ENCODE measurements at regions not wholly inside any gene's neighbourhood (a gene's known extent, or its start where the extent isn't known, plus 50 kb on each side); places are given as distances from the start of the nearest gene placed in this dataset.

DNA sequence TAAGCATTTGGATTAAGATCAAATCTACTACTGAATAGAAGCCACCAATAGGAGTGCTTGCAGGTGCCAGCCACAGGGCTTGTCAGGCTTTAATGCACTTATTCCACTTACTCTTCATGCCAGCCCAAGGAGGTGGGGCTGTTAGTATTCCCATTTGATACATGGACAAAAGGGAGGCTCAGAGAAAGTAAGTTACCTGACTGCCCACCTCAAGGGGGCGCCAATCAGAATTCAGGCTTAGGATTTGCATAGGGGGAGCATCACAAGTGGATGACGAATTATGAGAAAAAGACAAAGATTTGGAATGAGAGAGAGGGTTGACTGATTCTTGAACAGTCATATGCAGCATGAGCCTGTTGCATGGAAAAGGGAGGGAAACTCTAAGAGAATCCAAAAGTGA is 188.4 kb upstream of the TSHZ2 start:
- DNase-seq (ENCODE audit: low read depth) = peak; percentile 10

- no peak for DNase-seq (ENCODE audit: low read depth)
Measured at GRCh38 chr20:52780462-52780861, 191.7 kb upstream of the TSHZ2 start.

GRCh38 chr20:52779125-52779524 is 193.0 kb upstream of the TSHZ2 start:
- no peak for DNase-seq (ENCODE audit: low read depth)

DNA sequence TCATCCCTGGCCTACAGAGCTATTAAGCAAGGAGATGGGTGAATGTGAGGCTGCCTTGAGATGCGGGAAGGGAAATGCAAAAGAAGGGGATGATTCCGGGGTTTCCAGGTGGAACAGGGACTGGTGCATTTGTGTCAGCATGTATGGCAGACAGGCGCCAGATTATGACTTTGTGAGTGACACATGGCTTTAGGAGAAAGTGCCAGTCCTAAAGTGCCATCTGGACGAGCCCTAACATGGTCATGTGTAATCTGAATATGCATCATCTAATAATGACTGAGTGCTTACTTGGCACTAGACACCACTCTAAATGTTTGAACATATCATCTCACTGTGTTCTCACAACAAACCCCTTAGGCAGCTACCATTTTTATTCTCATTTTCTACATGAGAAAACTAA is 195.0 kb upstream of the TSHZ2 start:
- no peak for DNase-seq (ENCODE audit: low read depth)

DNA sequence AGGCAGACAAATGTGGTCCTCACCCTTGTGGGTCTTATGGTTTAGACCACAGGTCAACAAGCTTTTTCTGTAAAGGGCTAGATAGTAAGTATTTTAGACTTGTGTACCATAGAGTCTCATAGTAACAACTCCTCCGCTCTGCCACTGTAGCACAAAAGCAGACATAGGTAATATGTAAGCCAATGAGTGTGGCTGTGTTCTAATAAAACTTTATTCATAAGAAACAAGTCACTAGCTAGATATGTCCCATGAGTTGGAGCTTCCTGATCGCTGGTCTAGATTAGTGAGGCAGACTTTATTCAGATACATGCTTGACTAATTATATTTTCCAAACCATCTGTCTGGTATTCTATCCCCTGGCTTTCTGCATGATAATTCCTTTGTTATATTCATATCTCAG is 196.4 kb upstream of the TSHZ2 start:
- DNase-seq (ENCODE audit: low read depth) = no peak

DNA sequence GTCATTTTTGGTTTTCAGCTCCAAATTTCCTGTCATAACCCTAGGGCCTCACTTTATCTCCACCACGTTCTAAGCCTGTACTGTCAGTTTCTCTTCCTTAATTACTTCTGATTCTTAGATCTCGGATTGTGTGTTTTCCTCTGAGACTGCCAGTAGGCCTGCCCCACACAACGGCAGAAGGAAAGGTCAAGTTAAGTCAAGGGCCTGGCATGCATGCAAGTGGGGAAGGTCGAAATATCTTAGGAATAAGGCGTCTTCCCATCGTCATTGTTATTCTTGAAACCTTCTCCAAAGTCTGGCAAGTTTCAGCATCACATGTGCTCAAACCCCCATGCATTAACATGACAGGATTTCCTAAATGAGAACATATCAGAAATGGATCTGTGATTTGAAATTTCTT is 203.5 kb upstream of the TSHZ2 start:
- DNase-seq (ENCODE audit: low read depth) = no peak

- DNase-seq (ENCODE audit: low read depth) = no peak
Measured at GRCh38 chr20:52766645-52767435, 205.3 kb upstream of the TSHZ2 start.

GRCh38 chr20:52763321-52763853 is 208.8 kb upstream of the TSHZ2 start:
- DNase-seq (ENCODE audit: low read depth) = no peak

DNA sequence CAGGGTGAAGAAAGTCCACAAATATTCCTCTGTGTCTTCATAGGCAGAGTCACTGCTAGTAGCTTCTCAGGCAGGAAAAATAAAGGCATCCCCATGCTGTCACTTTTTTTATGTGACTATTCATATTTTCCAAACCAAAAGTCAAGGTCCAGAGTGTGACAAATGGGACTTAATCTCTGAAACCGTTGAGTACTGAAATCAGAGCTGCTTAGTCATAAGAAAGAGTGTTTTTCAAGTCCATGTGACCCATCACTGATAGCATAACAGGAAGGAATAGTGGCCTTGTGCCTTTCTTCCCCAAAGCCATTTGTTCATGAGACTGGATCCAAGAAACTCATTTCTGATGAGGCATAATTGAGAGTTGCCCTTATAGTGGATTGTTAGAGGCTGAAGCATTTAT is 210.3 kb upstream of the TSHZ2 start:
- peak; percentile 3 for DNase-seq (ENCODE audit: low read depth)

- no peak for DNase-seq (ENCODE audit: low read depth)
Measured at GRCh38 chr20:52760791-52761190, 211.4 kb upstream of the TSHZ2 start.

DNA sequence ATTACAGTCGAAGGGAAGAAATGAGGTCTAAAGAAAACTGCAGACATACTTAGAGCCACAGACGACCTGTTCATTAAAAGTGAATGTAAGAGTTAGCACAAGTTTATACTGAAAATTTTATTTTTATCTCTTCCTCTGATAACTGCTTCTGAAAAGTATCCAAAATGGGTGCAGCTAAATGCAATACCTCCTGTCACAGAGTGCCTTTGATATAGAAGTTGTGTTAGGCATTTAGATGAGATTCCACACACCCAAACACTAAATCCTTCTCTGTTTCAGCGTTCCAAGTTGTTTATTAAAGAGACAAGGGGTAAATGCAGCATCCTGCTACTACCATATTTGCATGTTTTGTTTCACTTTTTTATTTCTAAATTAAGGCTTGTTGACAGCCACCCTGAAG is 214.7 kb upstream of the TSHZ2 start:
- DNase-seq (ENCODE audit: low read depth) = no peak

DNA sequence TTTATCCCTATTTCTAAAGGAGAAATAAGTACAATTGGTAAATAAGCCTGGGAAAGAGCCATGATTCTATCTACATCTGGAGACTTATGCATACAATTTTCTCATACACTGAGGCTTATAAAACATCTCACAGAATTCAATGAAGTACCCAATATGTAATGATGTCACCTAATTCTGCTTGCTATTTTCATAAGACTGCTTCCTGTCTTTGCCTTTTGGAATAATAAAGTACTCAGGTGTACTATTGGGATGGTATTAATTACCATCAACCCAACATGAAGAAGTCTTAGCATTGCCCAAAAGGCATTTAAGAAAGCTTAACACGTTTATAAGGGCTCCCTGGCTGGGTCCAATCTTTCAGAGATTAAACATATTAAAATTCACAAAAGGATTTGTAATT is 216.4 kb upstream of the TSHZ2 start:
- no peak for DNase-seq (ENCODE audit: low read depth)

DNA sequence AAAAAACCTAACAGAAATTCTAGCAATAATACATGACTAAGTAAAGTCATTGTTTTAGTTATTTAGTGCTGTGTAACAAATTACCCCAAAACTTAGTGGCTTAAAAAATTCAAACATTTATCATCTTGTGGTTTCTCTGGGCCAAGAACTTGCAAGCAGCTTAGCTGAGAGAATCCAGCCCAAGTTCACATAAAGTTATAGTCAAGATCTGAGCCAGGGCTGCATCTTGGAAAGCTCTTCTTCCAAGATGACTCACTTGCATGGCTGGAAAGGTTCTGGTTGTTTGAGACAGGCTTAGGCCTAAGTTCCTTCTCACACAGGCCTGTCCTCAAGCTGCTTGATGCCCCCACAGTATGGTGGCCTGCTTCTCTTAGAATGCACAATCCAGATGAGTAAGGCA is 217.8 kb upstream of the TSHZ2 start:
- no peak for DNase-seq (ENCODE audit: low read depth)

DNA sequence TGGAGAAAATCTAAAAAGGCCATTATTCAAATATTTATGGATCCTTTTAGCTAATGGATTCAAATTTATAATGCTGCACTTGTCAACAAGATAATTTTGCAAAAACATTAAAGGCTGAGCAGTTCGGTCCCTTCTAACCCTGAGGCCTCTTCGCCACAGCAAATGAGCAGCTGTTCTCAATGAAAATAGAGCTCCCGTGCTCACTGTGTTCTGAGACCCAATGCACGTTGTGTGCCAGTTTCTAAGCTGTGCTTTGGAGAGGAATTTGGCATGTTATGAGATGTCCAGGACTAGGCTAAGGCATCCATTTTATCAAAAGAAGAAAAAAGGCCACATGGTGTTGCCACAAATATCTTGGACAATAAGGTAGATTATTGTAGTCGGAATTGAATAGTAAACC is 220.1 kb upstream of the TSHZ2 start:
- no peak for DNase-seq (ENCODE audit: low read depth)

DNA sequence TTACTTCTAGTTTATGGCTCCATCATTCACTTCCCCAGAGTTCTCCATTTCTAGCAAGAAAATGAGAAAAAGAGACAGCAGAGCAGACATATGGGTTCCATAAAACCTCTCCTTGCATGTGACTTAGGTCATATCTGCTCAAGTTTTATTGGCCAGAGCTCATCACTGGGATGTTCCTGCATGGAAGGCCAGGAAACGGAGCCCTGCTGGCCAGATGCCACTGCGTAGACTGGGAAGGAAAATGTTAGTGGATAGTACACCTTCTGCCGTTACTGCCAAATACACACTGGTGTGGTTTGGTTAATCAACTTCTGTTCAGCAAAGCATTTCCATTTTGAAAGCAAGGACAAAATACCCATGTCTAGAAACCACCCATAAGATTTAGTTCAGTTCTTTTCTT is 220.6 kb upstream of the TSHZ2 start:
- no peak for DNase-seq (ENCODE audit: low read depth)

DNA sequence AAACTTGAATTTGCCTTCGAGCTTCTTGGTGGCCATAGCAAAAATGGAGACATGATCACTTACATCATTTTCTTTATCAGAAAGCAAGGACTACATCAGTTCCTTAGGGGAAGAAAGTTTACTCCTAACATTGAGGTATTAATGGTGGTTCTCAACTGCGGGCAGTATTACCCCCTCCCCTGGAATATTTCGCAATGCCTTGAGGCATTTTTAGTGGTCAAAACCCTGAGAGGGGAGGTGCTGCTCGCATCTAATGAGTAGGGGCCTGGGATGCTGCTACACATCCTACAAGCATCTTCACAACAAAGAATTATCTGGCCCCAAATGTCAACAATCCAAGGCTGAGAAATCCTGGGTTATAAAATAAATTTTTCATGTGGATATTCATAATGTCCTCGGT is 222.2 kb upstream of the TSHZ2 start:
- no peak for DNase-seq (ENCODE audit: low read depth)

- no peak for DNase-seq (ENCODE audit: low read depth)
Measured at GRCh38 chr20:52748990-52749389, 223.2 kb upstream of the TSHZ2 start.

GRCh38 chr20:52748285-52748932 is 223.7 kb upstream of the TSHZ2 start:
- no peak for DNase-seq (ENCODE audit: low read depth)

DNA sequence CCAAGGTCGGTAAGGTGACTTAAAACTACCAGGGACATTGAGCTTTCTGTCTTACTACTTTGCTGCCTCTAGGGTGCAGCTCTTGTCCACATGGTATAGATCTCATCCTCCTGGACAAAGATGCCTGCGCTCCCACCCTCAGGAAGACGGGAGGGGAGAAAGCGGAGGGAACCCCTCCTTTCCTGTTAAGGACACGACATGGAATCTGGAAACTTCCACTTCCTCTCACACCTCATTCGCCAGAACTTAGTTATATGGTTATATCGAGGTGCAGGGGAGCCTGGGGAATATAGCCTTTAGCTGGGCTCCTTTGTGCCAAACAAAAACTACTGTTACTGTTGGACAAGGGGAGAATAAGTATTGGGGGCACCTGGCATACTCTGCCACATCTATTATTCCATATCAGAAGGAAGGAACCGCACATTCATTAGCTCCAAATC is 224.3 kb upstream of the TSHZ2 start:
- DNase-seq (ENCODE audit: low read depth) = peak; percentile 16

- DNase-seq (ENCODE audit: low read depth) = no peak
Measured at GRCh38 chr20:52746770-52747169, 225.4 kb upstream of the TSHZ2 start.

DNA sequence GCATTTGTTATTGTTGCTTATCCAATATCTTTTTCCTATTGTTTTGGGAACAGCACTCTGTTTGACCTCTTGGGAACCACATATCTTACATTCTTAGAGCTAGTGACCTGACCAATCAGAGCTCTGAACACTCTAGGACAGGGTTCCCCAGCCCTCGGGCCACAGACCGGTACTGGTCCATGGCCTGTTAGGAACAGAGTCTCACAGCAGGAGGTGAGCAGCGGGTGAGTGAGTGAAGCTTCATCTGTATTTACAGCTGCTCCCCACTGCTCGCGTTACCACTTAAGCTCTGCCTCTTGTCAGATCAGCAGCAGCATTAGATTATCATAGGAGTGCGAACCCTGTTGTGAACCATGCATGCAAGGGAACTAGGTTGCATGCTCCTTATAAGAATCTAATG is 226.0 kb upstream of the TSHZ2 start:
- DNase-seq (ENCODE audit: low read depth) = no peak

DNA sequence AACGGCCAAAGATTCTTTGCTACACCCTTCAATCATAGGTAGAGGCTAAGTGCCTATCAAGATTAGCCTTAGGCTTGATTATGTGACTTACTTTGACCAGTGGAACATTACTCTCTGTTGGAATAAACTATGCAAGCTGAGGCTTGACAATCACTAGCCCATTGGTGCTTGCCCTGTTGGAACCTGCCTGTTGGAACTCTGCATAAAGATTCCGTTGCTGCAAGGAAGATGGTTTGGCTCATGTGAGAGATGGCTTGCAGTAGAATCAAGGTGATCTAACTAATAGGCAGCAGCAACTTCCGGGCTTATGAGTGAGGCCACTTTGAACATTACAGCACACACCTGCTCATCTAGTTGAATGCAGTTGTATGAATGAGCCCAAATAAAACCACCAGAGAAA is 227.7 kb upstream of the TSHZ2 start:
- no peak for DNase-seq (ENCODE audit: low read depth)

- no peak for DNase-seq (ENCODE audit: low read depth)
Measured at GRCh38 chr20:52738081-52738480, 234.1 kb upstream of the TSHZ2 start.

Data from Daoy (cell line).